ENCODE measurements at regions not wholly inside any gene's neighbourhood (a gene's known extent, or its start where the extent isn't known, plus 50 kb on each side); places are given as distances from the start of the nearest gene placed in this dataset.
"Not testable (repeated sequence)": the region's sequence is repeated elsewhere in the genome, so short reads cannot be mapped to it uniquely, and the experiment has no call there.

DNA sequence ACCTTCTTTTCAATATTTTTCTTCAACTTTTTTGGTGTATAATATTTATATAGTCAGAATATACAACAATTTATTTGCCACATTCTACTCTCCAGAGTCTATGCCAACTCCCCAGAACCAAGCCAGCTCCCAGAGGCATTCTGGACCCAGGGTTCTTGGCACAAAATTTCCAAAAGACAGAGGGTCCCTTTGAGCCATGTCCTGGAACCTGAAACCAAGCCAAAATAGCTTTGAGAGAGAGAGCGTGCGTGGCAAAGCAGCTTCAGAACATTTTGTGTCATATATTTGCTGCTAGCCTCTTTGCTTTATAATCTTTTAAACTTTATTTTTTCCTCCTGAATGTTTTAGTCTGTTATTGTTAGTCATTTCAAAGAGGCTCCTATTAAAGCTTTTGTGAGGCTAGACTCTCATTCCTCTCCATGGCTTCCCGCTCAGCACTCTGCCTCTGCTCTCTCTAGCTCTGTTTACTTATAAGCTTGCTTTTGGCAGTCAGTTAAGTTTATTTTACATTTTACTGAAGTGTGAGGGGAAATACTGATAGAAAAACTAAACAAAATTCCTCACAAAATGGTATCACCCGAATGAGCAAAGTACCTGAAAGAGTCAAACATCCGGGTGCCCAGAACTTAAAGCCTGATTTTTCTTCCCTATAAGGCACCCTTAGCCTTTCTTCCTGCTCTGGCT is 605.1 kb upstream of the ID4 start:
- WGBS, 2 donors = 69 to 75% methylated on average over 5 of the region's 5 CpGs
- TF ChIP-seq POLR2A (IDR thresholded peaks at IDR 0.05) = no peak
- no peak for TF ChIP-seq CTCF (IDR thresholded peaks at IDR 0.05)
- DNase-seq (ENCODE audit: low spot score in 2 of 2) = no peak
- no peak overlapping the region for H3K4me3 ChIP-seq (ENCODE audit: low read depth, poor library complexity, severe bottlenecking)
- intact Hi-C loops (cut with DNase I; ENCODE audit: low total_unique reads) = no loop called here

- 74 to 84% methylated on average over 1 of the region's 1 CpG for WGBS, 2 donors
- no peak overlapping the region for H3K4me3 ChIP-seq (ENCODE audit: low read depth, poor library complexity, severe bottlenecking)
- intact Hi-C loops (cut with DNase I; ENCODE audit: low total_unique reads) = no loop called here
- no peak for DNase-seq (ENCODE audit: low spot score in 2 of 2)
- TF ChIP-seq POLR2A (IDR thresholded peaks at IDR 0.05) (no peak), CTCF (IDR thresholded peaks at IDR 0.05) (no peak)
These were observed 591.5 kb upstream of the ID4 start for GRCh38 chr6:19245656-19246055.

DNA sequence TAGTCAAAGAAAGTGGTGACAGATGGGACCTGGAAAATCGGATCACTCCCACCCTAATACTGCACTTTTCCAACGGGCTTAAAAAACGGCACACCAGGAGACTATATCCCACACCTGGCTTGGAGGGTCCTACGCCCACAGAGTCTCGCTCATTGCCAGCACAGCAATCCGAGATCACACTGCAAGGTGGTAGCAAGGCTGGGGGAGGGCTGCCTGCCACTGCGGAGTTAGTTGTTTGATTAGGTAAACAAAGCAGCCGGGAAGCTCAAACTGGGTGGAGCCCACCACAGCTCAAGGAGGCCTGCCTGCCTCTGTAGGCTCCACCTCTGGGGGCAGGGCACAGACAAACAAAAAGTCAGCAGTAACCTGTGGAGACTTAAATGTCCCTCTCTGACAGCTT is 590.0 kb upstream of the ID4 start:
- 82 to 90% methylated on average over 8 of the region's 8 CpGs for WGBS, 2 donors
- H3K4me3 ChIP-seq (ENCODE audit: low read depth, poor library complexity, severe bottlenecking); intact Hi-C loops (cut with DNase I; ENCODE audit: low total_unique reads); DNase-seq (ENCODE audit: low spot score in 2 of 2): not testable (repeated sequence)

- WGBS, 2 donors = 83 to 86% methylated on average over 2 of the region's 2 CpGs
- intact Hi-C loops (cut with DNase I; ENCODE audit: low total_unique reads); DNase-seq (ENCODE audit: low spot score in 2 of 2); H3K4me3 ChIP-seq (ENCODE audit: low read depth, poor library complexity, severe bottlenecking): not testable (repeated sequence)
These were observed 581.0 kb upstream of the ID4 start for GRCh38 chr6:19256123-19256522.

DNA sequence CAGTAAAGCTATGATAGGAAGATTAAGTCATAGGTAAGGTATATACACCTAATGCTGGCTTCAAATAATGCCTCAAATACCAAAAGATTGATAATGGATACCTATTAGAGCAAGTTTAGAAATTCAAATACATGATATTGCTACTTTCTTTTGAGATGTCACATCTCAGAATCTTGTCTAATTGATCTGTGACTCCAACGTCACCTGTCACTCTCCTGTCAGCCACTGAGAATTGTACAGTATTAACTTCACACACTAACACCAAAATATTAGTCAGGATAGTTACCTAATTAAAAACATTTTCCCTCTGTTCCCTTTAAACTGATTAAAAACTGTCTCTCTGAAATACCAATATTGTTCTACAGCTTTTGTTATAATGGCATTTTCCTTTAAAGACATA is 575.5 kb upstream of the ID4 start:
- H3K4me3 ChIP-seq (ENCODE audit: low read depth, poor library complexity, severe bottlenecking) = no peak overlapping the region
- WGBS, 2 donors = 88 to 98% methylated on average over 1 of the region's 1 CpG
- TF ChIP-seq POLR2A (IDR thresholded peaks at IDR 0.05) (no peak), CTCF (IDR thresholded peaks at IDR 0.05) (no peak)
- no peak for DNase-seq (ENCODE audit: low spot score in 2 of 2)
- intact Hi-C loops (cut with DNase I; ENCODE audit: low total_unique reads) = no loop called here

DNA sequence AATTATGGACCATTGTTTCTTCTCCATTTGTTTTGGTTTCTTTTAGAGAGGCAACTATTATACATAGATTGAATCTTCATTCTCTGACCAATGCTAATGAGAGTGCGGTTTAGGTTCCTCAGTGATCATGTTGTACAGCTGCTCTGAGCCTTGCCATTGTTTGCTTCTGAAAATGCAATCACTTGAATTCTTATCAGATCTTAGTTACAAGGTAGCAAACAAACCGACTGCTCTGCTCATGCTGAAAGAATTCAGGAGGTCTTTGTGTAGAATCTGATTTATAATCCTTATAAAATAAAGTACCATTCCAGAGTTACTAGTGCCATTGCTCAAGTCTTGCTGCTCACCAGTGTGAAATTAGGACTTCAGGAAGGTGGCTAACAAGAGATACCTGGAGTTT is 569.1 kb upstream of the ID4 start:
- intact Hi-C loops (cut with DNase I; ENCODE audit: low total_unique reads) = no loop called here
- H3K4me3 ChIP-seq (ENCODE audit: low read depth, poor library complexity, severe bottlenecking) = no peak overlapping the region
- no peak for DNase-seq (ENCODE audit: low spot score in 2 of 2)
- TF ChIP-seq POLR2A (IDR thresholded peaks at IDR 0.05) = no peak
- 72 to 82% methylated on average over 2 of the region's 2 CpGs for WGBS, 2 donors

GRCh38 chr6:19268718-19269117 is 568.5 kb upstream of the ID4 start:
- TF ChIP-seq POLR2A (IDR thresholded peaks at IDR 0.05) (no peak), CTCF (IDR thresholded peaks at IDR 0.05) (no peak)
- intact Hi-C loops (cut with DNase I; ENCODE audit: low total_unique reads) = no loop called here
- no peak for DNase-seq (ENCODE audit: low spot score in 2 of 2)
- H3K4me3 ChIP-seq (ENCODE audit: low read depth, poor library complexity, severe bottlenecking) = no peak overlapping the region

Data from lower leg skin (tissue), 4 donors.